ENCODE measurements at regions not wholly inside any gene's neighbourhood (a gene's known extent, or its start where the extent isn't known, plus 50 kb on each side); places are given as distances from the start of the nearest gene placed in this dataset.

DNA sequence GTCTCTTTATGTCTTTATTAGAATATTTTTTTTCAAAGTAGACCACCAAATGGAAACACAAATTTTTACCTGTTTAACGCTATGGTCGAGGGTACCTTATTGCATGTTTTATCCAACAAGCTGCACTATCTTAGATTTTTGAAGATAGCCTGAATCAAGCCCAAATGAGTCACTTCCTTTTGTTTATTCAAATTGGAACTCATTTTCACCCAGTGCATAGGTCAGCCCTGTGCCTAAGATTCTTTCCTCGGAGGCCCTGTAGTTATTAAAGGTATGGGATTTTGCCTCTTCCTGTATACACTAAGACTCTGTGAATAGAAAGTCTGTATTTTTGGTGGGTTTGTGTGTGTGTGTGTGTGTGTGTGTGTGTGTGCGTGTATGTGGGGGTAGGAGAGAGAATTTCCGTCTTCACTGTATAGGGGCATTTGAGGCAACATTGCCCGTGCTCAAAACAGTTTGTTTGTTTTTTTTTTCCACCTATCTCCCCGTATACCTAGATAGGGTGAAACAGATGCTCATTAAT is 358.0 kb upstream of the CADM2 start:
- ATAC-seq, result no peak
- FAIRE-seq, result no peak
- no peaks in the 10 kb centered on the region for H3K9me3 ChIP-seq
- H3K4me1 ChIP-seq, result no peaks in the 10 kb centered on the region
- ChIA-PET POLR2A (no interaction called here), CTCF (no interaction called here)
- no peak overlapping the region for H3K4me2 ChIP-seq
- DNase-seq (ENCODE audit: low read depth in 1 of 2, low spot score in 1 of 2), result no peak
- no peak overlapping the region for H3K27ac ChIP-seq
- 12% methylated on average over 7 of the region's 7 CpGs for WGBS (ENCODE audit: missing lambda C conversion rate)
- no peak for TF ChIP-seq RAD21 (conservative IDR thresholded peaks at IDR 0.05 in 1 of 2, IDR thresholded peaks at IDR 0.05 in 1 of 2)
- TF ChIP-seq FOSB (CRISPR knock-in tag; IDR thresholded peaks at IDR 0.05), result no peak
- TF ChIP-seq SREBF2 (IDR thresholded peaks at IDR 0.05), result no peak
- TF ChIP-seq, protein P1, sequence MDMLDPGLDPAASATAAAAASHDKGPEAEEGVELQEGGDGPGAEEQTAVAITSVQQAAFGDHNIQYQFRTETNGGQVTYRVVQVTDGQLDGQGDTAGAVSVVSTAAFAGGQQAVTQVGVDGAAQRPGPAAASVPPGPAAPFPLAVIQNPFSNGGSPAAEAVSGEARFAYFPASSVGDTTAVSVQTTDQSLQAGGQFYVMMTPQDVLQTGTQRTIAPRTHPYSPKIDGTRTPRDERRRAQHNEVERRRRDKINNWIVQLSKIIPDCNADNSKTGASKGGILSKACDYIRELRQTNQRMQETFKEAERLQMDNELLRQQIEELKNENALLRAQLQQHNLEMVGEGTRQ (IDR thresholded peaks at IDR 0.05), result no peak
- no peak for TF ChIP-seq GATA3 (IDR thresholded peaks at IDR 0.05; ENCODE audit: borderline replicate concordance)
- no peak for TF ChIP-seq MAZ (IDR thresholded peaks at IDR 0.05; ENCODE audit: borderline replicate concordance, low read depth, low read length)
- no peak for TF ChIP-seq HOXB5 (CRISPR knock-in tag; IDR thresholded peaks at IDR 0.05)
- no peak overlapping the region for H3K4me3 ChIP-seq

DNA sequence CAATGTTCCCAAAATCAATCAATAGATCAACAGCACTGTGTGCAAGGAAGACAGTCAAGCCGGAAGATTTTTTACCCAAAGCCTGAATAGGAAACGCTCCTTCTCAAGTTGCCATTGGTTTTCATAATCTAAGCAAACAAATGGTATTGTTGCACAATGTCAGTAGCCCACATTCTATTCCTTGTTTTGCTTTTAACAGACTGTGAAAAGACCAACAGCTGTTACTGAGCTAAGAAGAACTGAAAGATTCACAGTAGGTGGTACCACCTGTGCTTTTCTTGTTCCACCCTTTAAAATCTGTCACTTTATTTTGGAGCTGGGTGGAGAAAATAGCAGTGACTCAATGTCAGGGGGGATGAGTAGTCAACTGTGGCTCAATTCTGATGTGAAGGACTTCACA is 357.5 kb upstream of the CADM2 start:
- WGBS (ENCODE audit: missing lambda C conversion rate), result 2% methylated on average over 2 of the region's 2 CpGs
- POLR2A ChIA-PET, result no interaction called here
- Histone ChIP-seq H3K27ac (no peak overlapping the region), H3K4me3 (no peak overlapping the region), H3K4me1 (no peaks in the 10 kb centered on the region), H3K4me2 (no peak overlapping the region), H3K9me3 (no peaks in the 10 kb centered on the region)
- FAIRE-seq, result no peak
- ATAC-seq, result no peak
- TF ChIP-seq, protein P2, sequence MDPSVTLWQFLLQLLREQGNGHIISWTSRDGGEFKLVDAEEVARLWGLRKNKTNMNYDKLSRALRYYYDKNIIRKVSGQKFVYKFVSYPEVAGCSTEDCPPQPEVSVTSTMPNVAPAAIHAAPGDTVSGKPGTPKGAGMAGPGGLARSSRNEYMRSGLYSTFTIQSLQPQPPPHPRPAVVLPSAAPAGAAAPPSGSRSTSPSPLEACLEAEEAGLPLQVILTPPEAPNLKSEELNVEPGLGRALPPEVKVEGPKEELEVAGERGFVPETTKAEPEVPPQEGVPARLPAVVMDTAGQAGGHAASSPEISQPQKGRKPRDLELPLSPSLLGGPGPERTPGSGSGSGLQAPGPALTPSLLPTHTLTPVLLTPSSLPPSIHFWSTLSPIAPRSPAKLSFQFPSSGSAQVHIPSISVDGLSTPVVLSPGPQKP (IDR thresholded peaks at IDR 0.05; ENCODE audit: low read depth, low read length), result no peak
- no peak for TF ChIP-seq FOXS1 (CRISPR knock-in tag; IDR thresholded peaks at IDR 0.05)
- TF ChIP-seq, protein P3, sequence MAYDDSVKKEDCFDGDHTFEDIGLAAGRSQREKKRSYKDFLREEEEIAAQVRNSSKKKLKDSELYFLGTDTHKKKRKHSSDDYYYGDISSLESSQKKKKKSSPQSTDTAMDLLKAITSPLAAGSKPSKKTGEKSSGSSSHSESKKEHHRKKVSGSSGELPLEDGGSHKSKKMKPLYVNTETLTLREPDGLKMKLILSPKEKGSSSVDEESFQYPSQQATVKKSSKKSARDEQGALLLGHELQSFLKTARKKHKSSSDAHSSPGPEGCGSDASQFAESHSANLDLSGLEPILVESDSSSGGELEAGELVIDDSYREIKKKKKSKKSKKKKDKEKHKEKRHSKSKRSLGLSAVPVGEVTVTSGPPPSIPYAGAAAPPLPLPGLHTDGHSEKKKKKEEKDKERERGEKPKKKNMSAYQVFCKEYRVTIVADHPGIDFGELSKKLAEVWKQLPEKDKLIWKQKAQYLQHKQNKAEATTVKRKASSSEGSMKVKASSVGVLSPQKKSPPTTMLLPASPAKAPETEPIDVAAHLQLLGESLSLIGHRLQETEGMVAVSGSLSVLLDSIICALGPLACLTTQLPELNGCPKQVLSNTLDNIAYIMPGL (CRISPR knock-in tag; IDR thresholded peaks at IDR 0.05; ENCODE audit: borderline replicate concordance), result no peak
- TF ChIP-seq GATA3 (IDR thresholded peaks at IDR 0.05; ENCODE audit: borderline replicate concordance), result no peak
- no peak for TF ChIP-seq FOSL2 (IDR thresholded peaks at IDR 0.05)
- TF ChIP-seq FOSL2 (CRISPR knock-in tag; IDR thresholded peaks at IDR 0.05), result no peak
- TF ChIP-seq, protein P4, sequence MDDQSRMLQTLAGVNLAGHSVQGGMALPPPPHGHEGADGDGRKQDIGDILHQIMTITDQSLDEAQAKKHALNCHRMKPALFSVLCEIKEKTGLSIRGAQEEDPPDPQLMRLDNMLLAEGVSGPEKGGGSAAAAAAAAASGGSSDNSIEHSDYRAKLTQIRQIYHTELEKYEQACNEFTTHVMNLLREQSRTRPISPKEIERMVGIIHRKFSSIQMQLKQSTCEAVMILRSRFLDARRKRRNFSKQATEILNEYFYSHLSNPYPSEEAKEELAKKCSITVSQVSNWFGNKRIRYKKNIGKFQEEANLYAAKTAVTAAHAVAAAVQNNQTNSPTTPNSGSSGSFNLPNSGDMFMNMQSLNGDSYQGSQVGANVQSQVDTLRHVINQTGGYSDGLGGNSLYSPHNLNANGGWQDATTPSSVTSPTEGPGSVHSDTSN (IDR thresholded peaks at IDR 0.05), result no peak
- TF ChIP-seq KDM1A (IDR thresholded peaks at IDR 0.05; ENCODE audit: low read depth), result no peak
- no peak for TF ChIP-seq HOXB5 (CRISPR knock-in tag; IDR thresholded peaks at IDR 0.05)
- TF ChIP-seq HOXA7 (CRISPR knock-in tag; IDR thresholded peaks at IDR 0.05), result no peak
- TF ChIP-seq CHD2 (IDR thresholded peaks at IDR 0.05; ENCODE audit: low read length, partially characterized antibody), result no peak
- TF ChIP-seq EP300 (IDR thresholded peaks at IDR 0.05), result no peak
- TF ChIP-seq HOXB13 (CRISPR knock-in tag; IDR thresholded peaks at IDR 0.05; ENCODE audit: low read depth), result no peak
- TF ChIP-seq RARB (CRISPR knock-in tag; IDR thresholded peaks at IDR 0.05), result no peak
- TF ChIP-seq HEYL (CRISPR knock-in tag; IDR thresholded peaks at IDR 0.05), result no peak
- TF ChIP-seq CBX8 (IDR thresholded peaks at IDR 0.05), result no peak
- TF ChIP-seq ZNF302 (CRISPR knock-in tag; IDR thresholded peaks at IDR 0.05), result no peak
- no peak for TF ChIP-seq RNF2 (IDR thresholded peaks at IDR 0.05; ENCODE audit: borderline replicate concordance, low read depth)
- no peak for TF ChIP-seq CEBPB (IDR thresholded peaks at IDR 0.05)
- no peak for TF ChIP-seq EHMT2 (IDR thresholded peaks at IDR 0.05; ENCODE audit: low read depth)
- DNase-seq (ENCODE audit: low read depth in 1 of 2, low spot score in 1 of 2), result no peak
- CTCF ChIA-PET, result no interaction called here

All from A549 (cell line).